ENCODE measurements at regions not wholly inside any gene's neighbourhood (a gene's known extent, or its start where the extent isn't known, plus 50 kb on each side); places are given as distances from the start of the nearest gene placed in this dataset.

DNA sequence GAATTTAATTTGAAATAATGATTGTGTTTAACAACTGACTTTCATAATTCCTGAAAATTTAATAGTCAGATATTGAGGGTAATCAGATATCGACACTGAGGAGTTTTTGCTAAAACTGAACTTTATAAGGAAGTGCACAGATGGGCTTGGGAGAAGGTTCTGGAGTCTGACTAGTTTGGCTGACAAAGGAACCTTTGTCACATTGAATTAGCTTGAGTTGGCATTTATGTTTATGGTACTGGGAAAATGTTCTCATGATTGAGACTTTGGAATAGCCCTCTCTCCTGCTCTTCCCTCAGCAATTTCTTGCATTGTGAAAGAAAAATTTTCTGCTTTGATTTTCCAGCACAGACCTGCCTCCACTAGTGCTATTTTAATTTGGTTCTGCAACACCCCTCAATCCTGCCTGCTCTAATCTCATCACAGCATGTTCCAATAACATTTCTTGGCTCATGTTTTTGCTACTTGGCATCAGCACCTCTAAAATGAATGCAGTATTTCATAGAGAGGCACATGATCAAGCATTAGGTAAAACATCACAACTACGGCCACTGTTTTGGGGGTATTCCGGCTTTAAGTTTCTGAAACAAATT, 133.9 kb upstream of the FSHR start:
- H3K4me3 ChIP-seq (replicated peaks in 1 of 2; ENCODE audit: low read depth in 1 of 2, low read length in 2 of 2): no peak overlapping the region
- H3K4me2 ChIP-seq (ENCODE audit: low read length): no peak overlapping the region
- no TSS peak for BruUV-seq (replicated peaks)
- no peaks in the 10 kb centered on the region for H3K36me3 ChIP-seq (ENCODE audit: control insufficient read depth in 1 of 2, insufficient read depth in 2 of 2, low read length in 2 of 2)
- ATAC-seq (no peak), DNase-seq (ENCODE audit: low read depth, low spot score) (no peak)
- no peaks in the 10 kb centered on the region for H4K20me1 ChIP-seq (ENCODE audit: insufficient read depth)
- no peak overlapping the region for H3K27ac ChIP-seq (ENCODE audit: low read depth, low read length)
- H3K9me2 ChIP-seq (ENCODE audit: insufficient read depth): no peaks in the 10 kb centered on the region
- no peak overlapping the region for H3K9ac ChIP-seq (ENCODE audit: low read length)
- no peak overlapping the region for H2AFZ ChIP-seq (ENCODE audit: low read depth, low read length, poor library complexity, severe bottlenecking)
- intact Hi-C loops (cut with micrococcal nuclease): no loop called here
- POLR2A ChIA-PET: no interaction called here
- H3K27me3 ChIP-seq (ENCODE audit: insufficient read depth, low read length): no peaks in the 10 kb centered on the region
- CTCF ChIA-PET: no interaction called here
- no peaks in the 10 kb centered on the region for H3K4me1 ChIP-seq (ENCODE audit: control insufficient read depth in 1 of 2, insufficient read depth in 2 of 2, low read length in 2 of 2)
- no peaks in the 10 kb centered on the region for H3K79me2 ChIP-seq (ENCODE audit: insufficient read depth, low read length)
- RAD21 ChIA-PET (ENCODE audit: low non-redundant PET in 1 of 2, low total read pairs in 2 of 2, uncharacterized antibody in 2 of 2, unreplicated experiment in 2 of 2): no interaction called here
- H3K9me3 ChIP-seq (ENCODE audit: control insufficient read depth in 1 of 2, insufficient read depth in 1 of 2, low read depth in 1 of 2, low read length in 2 of 2): peaks cover 0 to 4% of the 10 kb centered on the region in 2 experiments; a peak in 2 of 4 replicates
- no peak for TF ChIP-seq POLR2AphosphoS5 (IDR thresholded peaks at IDR 0.05; ENCODE audit: low read depth, low read length)
- no peak for TF ChIP-seq YY1 (IDR thresholded peaks at IDR 0.05; ENCODE audit: extremely low read depth, insufficient replicate concordance, low read depth, low read length)
- TF ChIP-seq, protein P1, sequence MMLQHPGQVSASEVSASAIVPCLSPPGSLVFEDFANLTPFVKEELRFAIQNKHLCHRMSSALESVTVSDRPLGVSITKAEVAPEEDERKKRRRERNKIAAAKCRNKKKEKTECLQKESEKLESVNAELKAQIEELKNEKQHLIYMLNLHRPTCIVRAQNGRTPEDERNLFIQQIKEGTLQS (IDR thresholded peaks at IDR 0.05): no peak
- no peak for TF ChIP-seq ZBTB33 (IDR thresholded peaks at IDR 0.05; ENCODE audit: extremely low read depth, insufficient replicate concordance, low read length)

DNA sequence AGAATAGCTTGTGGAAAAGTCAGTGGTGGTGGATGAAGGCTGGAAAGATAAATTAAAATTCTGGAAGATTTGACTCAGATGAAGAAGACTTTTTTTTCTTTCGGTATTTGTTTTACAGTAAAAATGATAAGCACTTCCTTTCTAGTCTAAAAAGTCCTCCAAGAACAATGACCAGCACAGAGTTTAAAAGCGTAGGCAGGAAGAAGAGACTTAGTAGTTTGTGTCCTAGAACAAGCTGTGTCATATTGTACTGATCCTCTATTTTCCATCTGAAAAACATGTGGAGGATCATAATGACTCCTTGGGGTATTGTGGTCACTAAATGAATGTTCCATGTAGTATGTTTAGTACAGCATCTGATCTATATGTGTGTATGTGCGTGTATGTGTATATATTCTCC, 132.4 kb upstream of the FSHR start:
- H3K27ac ChIP-seq (ENCODE audit: low read depth, low read length): no peak overlapping the region
- CTCF ChIA-PET: no interaction called here
- no peaks in the 10 kb centered on the region for H3K9me2 ChIP-seq (ENCODE audit: insufficient read depth)
- no peaks in the 10 kb centered on the region for H3K36me3 ChIP-seq (ENCODE audit: control insufficient read depth in 1 of 2, insufficient read depth in 2 of 2, low read length in 2 of 2)
- H4K20me1 ChIP-seq (ENCODE audit: insufficient read depth): no peaks in the 10 kb centered on the region
- ATAC-seq: no peak
- H3K9ac ChIP-seq (ENCODE audit: low read length): no peak overlapping the region
- intact Hi-C loops (cut with micrococcal nuclease): no loop called here
- H3K4me3 ChIP-seq (replicated peaks in 1 of 2; ENCODE audit: low read depth in 1 of 2, low read length in 2 of 2): no peak overlapping the region
- DNase-seq (ENCODE audit: low read depth, low spot score): no peak
- peaks cover 0 to 3% of the 10 kb centered on the region in 2 experiments; a peak in 2 of 4 replicates for H3K9me3 ChIP-seq (ENCODE audit: control insufficient read depth in 1 of 2, insufficient read depth in 1 of 2, low read depth in 1 of 2, low read length in 2 of 2)
- no peaks in the 10 kb centered on the region for H3K79me2 ChIP-seq (ENCODE audit: insufficient read depth, low read length)
- no TSS peak for BruUV-seq (replicated peaks)
- no peak for TF ChIP-seq CBX3 (IDR thresholded peaks at IDR 0.05; ENCODE audit: low read depth)
- TF ChIP-seq CEBPB (IDR thresholded peaks at IDR 0.05; ENCODE audit: low read depth): no peak
- TF ChIP-seq POLR2AphosphoS5 (IDR thresholded peaks at IDR 0.05; ENCODE audit: low read depth, low read length): no peak
- TF ChIP-seq SRF (IDR thresholded peaks at IDR 0.05; ENCODE audit: low read depth): no peak
- no peak for TF ChIP-seq JUND (IDR thresholded peaks at IDR 0.05)
- TF ChIP-seq ELF1 (IDR thresholded peaks at IDR 0.05; ENCODE audit: borderline replicate concordance, low read depth): no peak
- no peak for TF ChIP-seq ZFX (IDR thresholded peaks at IDR 0.05)
- no peak for TF ChIP-seq TCF7L2 (IDR thresholded peaks at IDR 0.05; ENCODE audit: borderline replicate concordance, extremely low read depth, insufficient read depth, insufficient read length)
- TF ChIP-seq, protein P1 (IDR thresholded peaks at IDR 0.05): no peak
- TF ChIP-seq, protein P2, sequence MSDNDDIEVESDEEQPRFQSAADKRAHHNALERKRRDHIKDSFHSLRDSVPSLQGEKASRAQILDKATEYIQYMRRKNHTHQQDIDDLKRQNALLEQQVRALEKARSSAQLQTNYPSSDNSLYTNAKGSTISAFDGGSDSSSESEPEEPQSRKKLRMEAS (IDR thresholded peaks at IDR 0.05): no peak
- no peak for TF ChIP-seq ZBTB33 (IDR thresholded peaks at IDR 0.05; ENCODE audit: extremely low read depth, insufficient replicate concordance, low read length)
- TF ChIP-seq EZH2phosphoT487 (IDR thresholded peaks at IDR 0.05; ENCODE audit: borderline replicate concordance): no peak
- H2AFZ ChIP-seq (ENCODE audit: low read depth, low read length, poor library complexity, severe bottlenecking): no peak overlapping the region
- POLR2A ChIA-PET: no interaction called here
- H3K27me3 ChIP-seq (ENCODE audit: insufficient read depth, low read length): no peaks in the 10 kb centered on the region
- no peaks in the 10 kb centered on the region for H3K4me1 ChIP-seq (ENCODE audit: control insufficient read depth in 1 of 2, insufficient read depth in 2 of 2, low read length in 2 of 2)
- RAD21 ChIA-PET (ENCODE audit: low non-redundant PET in 1 of 2, low total read pairs in 2 of 2, uncharacterized antibody in 2 of 2, unreplicated experiment in 2 of 2): no interaction called here
- H3K4me2 ChIP-seq (ENCODE audit: low read length): no peak overlapping the region
